Transverse colon (tissue), 4 donors: ENCODE measurements at regions not wholly inside any gene's neighbourhood (a gene's known extent, or its start where the extent isn't known, plus 50 kb on each side); places are given as distances from the start of the nearest gene placed in this dataset.

Source experiments
- EP300 ChIP-seq: sonication (generic); formaldehyde crosslinking; IDR thresholded peaks from one replicate; pipeline ENCODE4 v1.6.1; 2017; ENCODE audit warnings: antibody characterized with exemption, low read depth
- POLR2A ChIP-seq: fragments of 450-650 bp; IDR thresholded peaks from one replicate; pipeline ENCODE4 v1.6.1; 2016; ENCODE audit warnings: antibody characterized with exemption, mild to moderate bottlenecking, moderate library complexity
- POLR2AphosphoS5 ChIP-seq, 3 donors: sonication (generic); formaldehyde crosslinking; IDR thresholded peaks; one replicate each; pipeline ENCODE4 v1.6.1; 2016; ENCODE audit warnings: antibody characterized with exemption in 3 of 3
- TF ChIP-seq, protein P1 (sequence below), 5 experiments: fragments of 200-600 bp in 3 of 5; fragments of 450-650 bp in 2 of 5; sonication (generic) in 3 of 5; IDR thresholded peaks; 1 replicate in 2 of 5; 2 replicates in 3 of 5; pipeline ENCODE4 v1.5.1; 2016 to 2017; ENCODE audit warnings: antibody characterized with exemption in 5 of 5, inconsistent platforms in 3 of 5, mild to moderate bottlenecking in 2 of 5, moderate library complexity in 1 of 5

DNA sequence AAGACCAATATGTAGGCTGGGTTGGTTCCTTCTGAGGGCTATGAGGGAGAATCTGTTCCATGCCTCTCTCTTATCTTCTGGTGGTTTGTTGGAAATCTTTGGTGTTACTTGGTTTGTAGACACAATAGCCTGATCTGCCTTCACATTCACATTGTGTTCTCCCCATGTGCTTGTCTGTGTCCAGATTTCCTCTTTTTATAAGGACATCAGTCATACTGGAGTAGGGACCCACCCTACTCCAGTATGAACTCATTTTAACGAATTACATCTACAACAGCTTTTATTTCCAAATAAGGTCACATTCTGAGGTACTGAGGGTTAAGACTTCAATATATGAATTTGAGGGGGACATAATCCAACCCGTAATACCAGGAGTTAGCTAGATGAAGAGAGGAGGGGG lies 75.9 kb downstream of the DISP1 start:
- TF ChIP-seq, protein P1, sequence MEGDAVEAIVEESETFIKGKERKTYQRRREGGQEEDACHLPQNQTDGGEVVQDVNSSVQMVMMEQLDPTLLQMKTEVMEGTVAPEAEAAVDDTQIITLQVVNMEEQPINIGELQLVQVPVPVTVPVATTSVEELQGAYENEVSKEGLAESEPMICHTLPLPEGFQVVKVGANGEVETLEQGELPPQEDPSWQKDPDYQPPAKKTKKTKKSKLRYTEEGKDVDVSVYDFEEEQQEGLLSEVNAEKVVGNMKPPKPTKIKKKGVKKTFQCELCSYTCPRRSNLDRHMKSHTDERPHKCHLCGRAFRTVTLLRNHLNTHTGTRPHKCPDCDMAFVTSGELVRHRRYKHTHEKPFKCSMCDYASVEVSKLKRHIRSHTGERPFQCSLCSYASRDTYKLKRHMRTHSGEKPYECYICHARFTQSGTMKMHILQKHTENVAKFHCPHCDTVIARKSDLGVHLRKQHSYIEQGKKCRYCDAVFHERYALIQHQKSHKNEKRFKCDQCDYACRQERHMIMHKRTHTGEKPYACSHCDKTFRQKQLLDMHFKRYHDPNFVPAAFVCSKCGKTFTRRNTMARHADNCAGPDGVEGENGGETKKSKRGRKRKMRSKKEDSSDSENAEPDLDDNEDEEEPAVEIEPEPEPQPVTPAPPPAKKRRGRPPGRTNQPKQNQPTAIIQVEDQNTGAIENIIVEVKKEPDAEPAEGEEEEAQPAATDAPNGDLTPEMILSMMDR (IDR thresholded peaks at IDR 0.05) = no peak
- no peak for TF ChIP-seq POLR2AphosphoS5 (IDR thresholded peaks at IDR 0.05)
- no peak for TF ChIP-seq EP300
- no peak for TF ChIP-seq POLR2A
